ENCODE measurements at regions not wholly inside any gene's neighbourhood (a gene's known extent, or its start where the extent isn't known, plus 50 kb on each side); places are given as distances from the start of the nearest gene placed in this dataset.

DNA sequence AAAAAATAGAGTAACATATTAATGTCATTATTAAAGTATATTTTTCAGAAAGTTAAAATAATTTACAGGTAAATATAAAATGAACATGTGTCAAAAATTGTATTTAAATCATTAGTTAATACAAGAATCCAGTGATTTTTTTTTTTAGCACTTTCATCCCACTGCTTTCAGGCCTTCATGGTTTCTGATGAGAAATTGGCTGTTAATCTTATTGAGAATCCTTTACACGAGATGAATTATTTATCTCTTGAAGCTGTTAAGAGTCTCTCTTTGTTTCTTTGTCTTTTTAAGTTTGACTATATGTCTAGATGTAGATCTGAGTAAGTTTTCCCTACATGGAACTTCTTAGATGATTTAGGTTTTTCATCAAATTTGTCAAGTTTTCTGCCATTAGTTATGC is 578.5 kb upstream of the KCND2 start:
- Histone ChIP-seq H3K9ac (ENCODE audit: low read depth, low read length) (no peak overlapping the region), H3K4me1 (ENCODE audit: control insufficient read depth, insufficient read depth, low read length) (no peaks in the 10 kb centered on the region), H3K36me3 (ENCODE audit: control insufficient read depth, insufficient read depth, low read length) (no peaks in the 10 kb centered on the region), H3K27me3 (ENCODE audit: control insufficient read depth, insufficient read depth, low read length) (no peaks in the 10 kb centered on the region), H3K9me3 (ENCODE audit: control insufficient read depth, insufficient read depth, low read length) (no peaks in the 10 kb centered on the region), H3K4me3 (ENCODE audit: low read depth, low read length) (no peak overlapping the region)

DNA sequence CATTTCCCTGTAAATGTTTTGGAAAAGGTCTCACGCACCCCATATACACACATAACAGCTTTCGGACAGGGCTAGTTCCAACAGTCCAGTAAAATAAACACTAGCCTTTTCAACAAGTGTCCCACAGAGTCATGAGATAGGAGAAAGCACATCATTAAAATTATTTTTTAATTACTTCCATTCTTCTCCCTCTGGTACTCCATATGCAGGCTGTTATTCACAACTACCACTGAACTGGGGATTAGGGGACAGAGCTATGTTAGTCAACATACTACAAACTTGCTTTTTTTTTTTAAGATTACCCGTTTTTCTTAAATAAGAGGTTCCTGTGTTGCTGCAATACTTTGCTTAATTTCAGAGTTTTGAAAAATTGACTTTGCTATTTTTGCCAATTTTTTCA is 576.6 kb upstream of the KCND2 start:
- H3K27me3 ChIP-seq (ENCODE audit: control insufficient read depth, insufficient read depth, low read length): no peaks in the 10 kb centered on the region
- H3K9ac ChIP-seq (ENCODE audit: low read depth, low read length): no peak overlapping the region
- no peaks in the 10 kb centered on the region for H3K4me1 ChIP-seq (ENCODE audit: control insufficient read depth, insufficient read depth, low read length)
- no peak overlapping the region for H3K4me3 ChIP-seq (ENCODE audit: low read depth, low read length)
- no peaks in the 10 kb centered on the region for H3K36me3 ChIP-seq (ENCODE audit: control insufficient read depth, insufficient read depth, low read length)
- no peaks in the 10 kb centered on the region for H3K9me3 ChIP-seq (ENCODE audit: control insufficient read depth, insufficient read depth, low read length)

DNA sequence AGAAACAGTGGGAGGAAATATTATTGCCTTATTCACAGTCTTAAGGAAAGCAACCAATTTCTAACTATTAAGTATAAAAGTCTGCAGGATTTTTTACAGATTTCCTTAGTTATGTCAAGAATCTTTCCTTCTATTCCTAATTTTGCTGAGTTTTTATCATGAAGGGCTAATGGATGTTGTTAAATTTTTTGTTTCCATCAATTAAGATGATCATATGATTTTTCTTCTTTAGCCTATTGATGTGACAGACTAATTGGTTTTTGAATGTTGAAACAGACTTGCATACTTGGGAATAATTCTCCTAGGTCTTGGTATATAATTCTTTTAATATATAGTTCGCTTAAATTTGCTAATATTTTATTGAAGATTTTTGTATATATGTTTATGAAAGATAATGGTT is 569.1 kb upstream of the KCND2 start:
- no peaks in the 10 kb centered on the region for H3K9me3 ChIP-seq (ENCODE audit: control insufficient read depth, insufficient read depth, low read length)
- H3K9ac ChIP-seq (ENCODE audit: low read depth, low read length): no peak overlapping the region
- H3K27me3 ChIP-seq (ENCODE audit: control insufficient read depth, insufficient read depth, low read length): no peaks in the 10 kb centered on the region

DNA sequence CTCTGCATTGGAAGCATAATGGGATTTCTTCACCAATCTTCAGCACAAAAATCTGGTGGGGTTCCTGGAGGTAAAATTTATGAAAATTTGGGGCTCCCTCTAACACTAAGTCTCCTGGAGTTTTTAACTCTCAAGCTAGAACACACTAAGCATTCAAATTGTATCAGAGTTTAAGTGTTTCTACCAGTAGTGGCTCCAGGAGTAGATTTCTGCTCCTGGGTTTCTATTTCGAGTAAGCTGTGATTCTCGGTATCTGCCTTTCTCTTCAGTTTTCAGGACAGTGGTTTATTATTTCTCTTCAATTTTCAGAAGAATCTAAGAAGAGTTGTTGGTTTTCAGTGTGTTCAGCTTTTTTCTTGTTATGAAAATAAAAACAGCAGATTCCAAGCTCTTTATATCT is 566.4 kb upstream of the KCND2 start:
- Histone ChIP-seq H3K4me3 (ENCODE audit: low read depth, low read length) (no peak overlapping the region), H3K27me3 (ENCODE audit: control insufficient read depth, insufficient read depth, low read length) (no peaks in the 10 kb centered on the region), H3K9ac (ENCODE audit: low read depth, low read length) (no peak overlapping the region), H3K4me1 (ENCODE audit: control insufficient read depth, insufficient read depth, low read length) (no peaks in the 10 kb centered on the region), H3K36me3 (ENCODE audit: control insufficient read depth, insufficient read depth, low read length) (no peaks in the 10 kb centered on the region), H3K9me3 (ENCODE audit: control insufficient read depth, insufficient read depth, low read length) (no peaks in the 10 kb centered on the region)

More for the DNA sequence above, 569.1 kb upstream of the KCND2 start:
- Histone ChIP-seq H3K4me3 (ENCODE audit: low read depth, low read length) (no peak overlapping the region), H3K4me1 (ENCODE audit: control insufficient read depth, insufficient read depth, low read length) (no peaks in the 10 kb centered on the region), H3K36me3 (ENCODE audit: control insufficient read depth, insufficient read depth, low read length) (no peaks in the 10 kb centered on the region)

DNA sequence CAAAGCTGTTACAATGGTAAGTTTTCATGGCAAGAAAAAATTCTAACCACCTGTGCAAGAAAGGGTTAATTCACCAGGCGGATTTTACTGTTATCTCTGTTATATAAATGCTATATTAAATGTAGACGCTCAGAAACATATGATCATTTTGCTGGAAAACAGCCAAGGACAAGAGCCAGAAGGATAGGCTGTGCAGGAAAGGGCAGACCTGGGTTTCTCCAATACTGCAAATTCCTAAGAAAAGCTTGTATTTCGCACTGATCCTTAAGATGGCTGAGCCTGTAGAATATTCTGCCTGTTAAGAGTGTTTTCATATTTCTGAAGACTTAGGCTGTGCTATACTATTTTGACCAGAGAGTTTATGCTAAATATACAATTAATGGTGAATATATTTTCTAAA is 564.1 kb upstream of the KCND2 start:
- Histone ChIP-seq H3K9me3 (ENCODE audit: control insufficient read depth, insufficient read depth, low read length) (no peaks in the 10 kb centered on the region), H3K9ac (ENCODE audit: low read depth, low read length) (no peak overlapping the region), H3K4me1 (ENCODE audit: control insufficient read depth, insufficient read depth, low read length) (no peaks in the 10 kb centered on the region), H3K36me3 (ENCODE audit: control insufficient read depth, insufficient read depth, low read length) (no peaks in the 10 kb centered on the region), H3K27me3 (ENCODE audit: control insufficient read depth, insufficient read depth, low read length) (no peaks in the 10 kb centered on the region), H3K4me3 (ENCODE audit: low read depth, low read length) (no peak overlapping the region)

DNA sequence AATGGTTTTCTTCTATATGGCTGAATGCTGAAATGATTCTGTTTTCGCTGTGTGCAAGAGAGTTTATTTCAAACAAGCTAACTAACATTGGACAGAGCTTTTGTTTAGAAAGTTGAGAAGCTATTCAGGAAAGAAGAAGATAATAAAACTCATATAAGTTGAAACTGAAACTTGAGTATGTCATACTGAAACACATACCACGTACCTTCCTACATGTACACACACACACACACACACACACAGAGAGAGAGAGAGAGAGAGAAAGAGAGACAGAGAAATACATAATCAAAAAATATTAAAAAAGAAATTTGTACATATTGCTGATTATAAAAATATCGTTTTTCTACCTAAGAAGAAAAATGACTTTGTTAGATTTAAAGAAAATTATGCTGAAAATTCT is 561.9 kb upstream of the KCND2 start:
- Histone ChIP-seq H3K4me1 (ENCODE audit: control insufficient read depth, insufficient read depth, low read length) (no peaks in the 10 kb centered on the region), H3K4me3 (ENCODE audit: low read depth, low read length) (no peak overlapping the region), H3K9ac (ENCODE audit: low read depth, low read length) (no peak overlapping the region), H3K27me3 (ENCODE audit: control insufficient read depth, insufficient read depth, low read length) (no peaks in the 10 kb centered on the region), H3K36me3 (ENCODE audit: control insufficient read depth, insufficient read depth, low read length) (no peaks in the 10 kb centered on the region), H3K9me3 (ENCODE audit: control insufficient read depth, insufficient read depth, low read length) (no peaks in the 10 kb centered on the region)

DNA sequence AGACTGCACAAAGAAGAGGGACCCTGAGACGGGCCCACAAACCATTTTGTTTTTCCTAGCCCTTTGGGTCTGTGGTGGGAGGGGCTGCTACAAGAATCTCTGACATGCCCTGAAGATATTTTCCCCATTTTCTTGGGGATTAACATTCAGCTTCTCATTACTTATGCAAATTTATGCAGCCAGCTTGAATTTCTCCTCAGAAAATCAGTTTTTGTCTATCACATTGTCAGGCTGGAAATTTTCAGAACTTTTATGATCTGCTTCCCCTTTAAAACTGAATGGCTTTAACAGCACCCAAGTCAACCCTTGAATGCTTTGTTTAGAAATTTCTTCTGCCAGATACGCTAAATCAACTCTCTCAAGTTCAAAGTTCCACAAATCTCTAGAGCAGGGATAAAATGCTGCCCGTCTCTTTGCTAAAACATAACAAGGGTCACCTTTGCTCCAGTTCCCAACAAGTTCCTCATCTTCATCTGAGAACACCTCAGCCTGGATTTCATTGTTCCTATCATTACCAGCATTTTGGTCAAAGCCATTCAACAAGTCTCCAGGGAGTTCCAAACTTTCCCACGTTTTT is 560.0 kb upstream of the KCND2 start:
- H3K9ac ChIP-seq (ENCODE audit: low read depth, low read length): no peak overlapping the region
- H3K4me1 ChIP-seq (ENCODE audit: control insufficient read depth, insufficient read depth, low read length): no peaks in the 10 kb centered on the region
- no peaks in the 10 kb centered on the region for H3K36me3 ChIP-seq (ENCODE audit: control insufficient read depth, insufficient read depth, low read length)
- no peak overlapping the region for H3K4me3 ChIP-seq (ENCODE audit: low read depth, low read length)
- no peaks in the 10 kb centered on the region for H3K27me3 ChIP-seq (ENCODE audit: control insufficient read depth, insufficient read depth, low read length)
- no peaks in the 10 kb centered on the region for H3K9me3 ChIP-seq (ENCODE audit: control insufficient read depth, insufficient read depth, low read length)

DNA sequence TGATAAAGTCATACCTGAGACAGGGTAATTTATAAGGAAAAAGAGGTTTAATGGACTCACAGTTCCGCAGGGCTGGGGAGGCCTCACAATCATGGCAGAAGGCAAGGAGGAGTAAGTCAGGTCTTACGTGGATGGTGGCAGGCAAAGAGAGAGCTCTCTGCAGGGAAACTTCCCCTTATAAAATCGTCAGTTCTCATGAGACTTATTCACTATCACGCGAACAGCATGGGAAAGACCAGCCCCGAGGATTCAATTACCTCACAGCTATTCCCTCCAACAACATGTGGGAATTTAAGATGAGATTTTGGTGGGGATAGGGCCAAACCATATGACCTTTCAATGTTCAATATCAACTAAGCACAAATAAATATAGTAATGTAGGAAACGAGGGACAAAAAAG is 559.4 kb upstream of the KCND2 start:
- H3K36me3 ChIP-seq (ENCODE audit: control insufficient read depth, insufficient read depth, low read length): no peaks in the 10 kb centered on the region
- no peak overlapping the region for H3K4me3 ChIP-seq (ENCODE audit: low read depth, low read length)
- H3K9me3 ChIP-seq (ENCODE audit: control insufficient read depth, insufficient read depth, low read length): no peaks in the 10 kb centered on the region
- no peak overlapping the region for H3K9ac ChIP-seq (ENCODE audit: low read depth, low read length)
- no peaks in the 10 kb centered on the region for H3K4me1 ChIP-seq (ENCODE audit: control insufficient read depth, insufficient read depth, low read length)
- no peaks in the 10 kb centered on the region for H3K27me3 ChIP-seq (ENCODE audit: control insufficient read depth, insufficient read depth, low read length)

DNA sequence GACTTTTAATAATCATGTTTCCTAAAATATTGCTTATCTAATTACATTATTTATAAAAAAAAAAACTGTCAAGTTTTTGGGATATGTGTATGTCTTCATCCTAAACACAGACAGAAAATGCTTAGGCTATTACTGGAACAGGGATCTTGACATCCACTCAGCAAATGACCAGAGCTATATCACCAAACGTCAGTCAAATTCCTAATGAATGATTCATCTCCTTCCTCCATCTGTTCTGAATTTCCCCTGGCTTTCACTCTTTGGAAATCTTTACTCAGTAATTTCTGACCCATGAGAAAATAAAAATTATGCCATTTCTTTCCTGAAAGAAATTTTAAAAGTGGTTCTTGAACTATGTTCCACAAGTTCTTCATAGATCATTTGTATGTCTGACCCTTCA is 552.4 kb upstream of the KCND2 start:
- no peak overlapping the region for H3K9ac ChIP-seq (ENCODE audit: low read depth, low read length)
- H3K9me3 ChIP-seq (ENCODE audit: control insufficient read depth, insufficient read depth, low read length): no peaks in the 10 kb centered on the region
- no peaks in the 10 kb centered on the region for H3K4me1 ChIP-seq (ENCODE audit: control insufficient read depth, insufficient read depth, low read length)
- H3K4me3 ChIP-seq (ENCODE audit: low read depth, low read length): no peak overlapping the region
- H3K36me3 ChIP-seq (ENCODE audit: control insufficient read depth, insufficient read depth, low read length): no peaks in the 10 kb centered on the region
- H3K27me3 ChIP-seq (ENCODE audit: control insufficient read depth, insufficient read depth, low read length): no peaks in the 10 kb centered on the region

DNA sequence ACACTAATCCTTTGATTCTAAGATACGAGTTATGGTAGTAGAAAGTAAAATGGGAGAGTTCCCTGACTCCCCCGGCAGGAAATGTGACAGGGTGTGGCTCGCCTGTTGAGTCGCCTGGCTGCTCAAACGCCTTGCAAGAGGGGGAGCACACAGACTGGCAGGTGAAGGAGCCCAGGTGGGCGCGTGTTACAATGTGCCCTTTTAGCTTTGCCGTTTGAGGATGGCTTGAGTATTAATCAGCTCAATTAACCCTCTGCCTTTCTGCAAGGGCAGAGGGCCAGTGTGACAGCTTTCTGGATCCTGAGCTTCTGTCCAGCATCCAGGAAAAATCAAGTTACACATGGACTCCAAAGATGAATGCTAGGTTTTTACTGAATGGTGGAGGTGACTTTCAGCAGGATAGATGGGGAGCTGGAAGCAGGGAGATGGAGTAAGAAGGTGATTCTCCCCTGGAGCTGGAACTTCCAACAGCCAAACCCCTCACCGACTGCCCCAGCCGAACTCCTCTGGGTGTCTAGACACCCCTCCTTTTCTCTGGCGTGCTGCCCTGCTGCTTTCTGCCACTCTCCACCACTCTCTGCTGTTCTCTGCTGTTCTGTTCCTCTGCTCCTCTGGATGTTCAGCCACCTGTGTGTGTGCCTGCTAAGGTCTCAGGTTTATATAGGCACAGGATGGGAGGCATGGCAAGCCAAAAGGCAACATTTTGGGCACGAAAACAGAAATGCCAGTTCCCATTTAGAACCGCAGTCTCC is 548.8 kb upstream of the KCND2 start:
- Histone ChIP-seq H3K9ac (ENCODE audit: low read depth, low read length) (no peak overlapping the region), H3K36me3 (ENCODE audit: control insufficient read depth, insufficient read depth, low read length) (no peaks in the 10 kb centered on the region), H3K9me3 (ENCODE audit: control insufficient read depth, insufficient read depth, low read length) (no peaks in the 10 kb centered on the region), H3K4me3 (ENCODE audit: low read depth, low read length) (no peak overlapping the region), H3K4me1 (ENCODE audit: control insufficient read depth, insufficient read depth, low read length) (no peaks in the 10 kb centered on the region), H3K27me3 (ENCODE audit: control insufficient read depth, insufficient read depth, low read length) (no peaks in the 10 kb centered on the region)

DNA sequence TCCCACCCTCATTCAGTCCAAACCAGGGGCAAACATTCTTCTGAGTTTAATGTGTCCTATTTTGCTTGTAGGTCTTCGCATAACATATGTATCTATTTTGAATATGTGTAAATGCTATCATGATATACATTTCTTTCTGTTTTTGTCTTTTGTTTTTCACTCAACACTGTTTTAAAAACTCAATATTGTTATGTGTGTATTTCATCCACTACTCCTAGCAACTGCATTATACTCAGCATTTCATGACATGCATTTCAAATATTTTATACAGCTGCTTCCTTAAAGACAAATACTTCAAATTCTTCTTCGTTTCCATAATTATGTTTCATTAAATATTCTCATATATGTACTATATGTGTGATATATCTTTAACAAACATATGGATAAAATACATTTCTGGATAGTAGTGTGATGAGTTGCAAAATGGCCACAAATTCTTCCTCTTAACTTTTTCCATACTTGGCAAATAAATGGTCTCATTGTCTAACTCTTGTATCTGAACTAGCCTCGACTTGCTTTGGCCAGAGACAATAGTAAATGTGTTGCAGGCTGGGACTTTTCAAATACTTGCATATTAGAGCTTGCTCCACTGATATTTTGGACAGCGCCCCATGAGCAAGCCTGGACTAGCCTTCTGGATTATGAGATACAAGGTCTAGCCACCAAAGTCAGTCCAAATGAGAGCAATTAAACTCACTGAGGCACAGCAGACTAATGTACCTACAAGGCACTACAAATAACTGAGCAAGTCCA is 539.7 kb upstream of the KCND2 start:
- Histone ChIP-seq H3K9me3 (ENCODE audit: control insufficient read depth, insufficient read depth, low read length) (no peaks in the 10 kb centered on the region), H3K27me3 (ENCODE audit: control insufficient read depth, insufficient read depth, low read length) (no peaks in the 10 kb centered on the region), H3K4me1 (ENCODE audit: control insufficient read depth, insufficient read depth, low read length) (no peaks in the 10 kb centered on the region), H3K9ac (ENCODE audit: low read depth, low read length) (no peak overlapping the region), H3K4me3 (ENCODE audit: low read depth, low read length) (no peak overlapping the region), H3K36me3 (ENCODE audit: control insufficient read depth, insufficient read depth, low read length) (no peaks in the 10 kb centered on the region)

DNA sequence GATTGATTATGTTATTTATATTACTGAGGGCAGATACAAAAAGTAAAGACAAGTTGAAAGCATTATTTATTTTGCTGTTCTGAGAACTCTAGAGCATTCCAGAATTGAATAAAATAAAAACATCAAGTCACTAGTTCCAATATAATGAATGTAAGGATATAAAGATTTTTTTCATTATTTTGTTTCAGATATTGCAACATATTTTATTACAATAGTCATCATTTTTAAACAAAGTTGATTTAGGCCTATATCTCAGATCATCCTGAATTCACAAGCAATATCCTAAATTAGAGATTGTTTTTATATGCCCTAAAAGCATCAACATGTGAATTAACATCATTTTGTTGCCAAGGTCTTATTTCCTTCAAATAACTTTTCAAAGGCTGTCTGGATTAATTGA is 535.6 kb upstream of the KCND2 start:
- Histone ChIP-seq H3K9me3 (ENCODE audit: control insufficient read depth, insufficient read depth, low read length) (no peaks in the 10 kb centered on the region), H3K4me3 (ENCODE audit: low read depth, low read length) (no peak overlapping the region), H3K27me3 (ENCODE audit: control insufficient read depth, insufficient read depth, low read length) (no peaks in the 10 kb centered on the region), H3K9ac (ENCODE audit: low read depth, low read length) (no peak overlapping the region), H3K36me3 (ENCODE audit: control insufficient read depth, insufficient read depth, low read length) (no peaks in the 10 kb centered on the region), H3K4me1 (ENCODE audit: control insufficient read depth, insufficient read depth, low read length) (no peaks in the 10 kb centered on the region)
